Right lung (tissue), 2 donors: ENCODE measurements at regions not wholly inside any gene's neighbourhood (a gene's known extent, or its start where the extent isn't known, plus 50 kb on each side); places are given as distances from the start of the nearest gene placed in this dataset.
"Not testable (repeated sequence)": the region's sequence is repeated elsewhere in the genome, so short reads cannot be mapped to it uniquely, and the experiment has no call there.

Source experiments
- DNase-seq, 2 donors: peaks; one replicate each; pipeline ENCODE4 v3.0.0-alpha.2; 2013

DNA sequence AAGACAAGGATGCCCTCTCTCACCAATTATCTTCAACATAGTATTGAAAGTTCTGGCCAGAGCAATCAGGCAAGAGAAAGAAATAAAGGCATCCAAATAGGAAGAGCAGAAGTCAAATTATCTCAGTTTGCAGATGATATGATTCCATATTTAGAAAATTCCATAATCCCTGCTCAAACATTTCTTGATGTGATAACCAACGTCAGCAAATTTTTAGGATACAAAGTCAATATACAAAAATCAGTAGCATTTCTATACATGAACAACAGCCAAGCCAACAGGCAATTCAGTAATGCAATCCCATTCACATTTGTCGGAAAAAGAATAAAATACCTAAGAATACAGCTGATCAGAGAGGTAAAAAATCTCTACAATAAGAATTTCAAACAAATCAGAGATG is 969.7 kb upstream of the USP15 start:
- DNase-seq: no peak

DNA sequence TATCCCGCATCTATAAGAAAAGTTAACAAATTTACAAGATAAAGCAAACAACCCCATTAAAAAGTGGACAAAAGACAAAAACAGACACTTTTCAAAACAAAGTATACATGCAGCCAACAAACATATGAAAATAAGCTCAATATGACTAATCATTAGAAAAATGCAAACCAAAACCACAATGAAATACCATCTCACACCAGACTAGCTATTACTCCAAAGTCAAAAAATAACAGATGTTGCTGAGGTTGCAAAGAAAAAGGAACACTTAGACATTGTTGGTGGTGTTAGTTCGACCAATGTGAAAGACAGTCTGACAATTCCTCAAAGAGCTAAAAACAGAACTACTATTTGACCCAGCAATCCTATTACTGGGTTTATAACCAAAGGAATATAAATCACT is 968.6 kb upstream of the USP15 start:
- no peak for DNase-seq

DNA sequence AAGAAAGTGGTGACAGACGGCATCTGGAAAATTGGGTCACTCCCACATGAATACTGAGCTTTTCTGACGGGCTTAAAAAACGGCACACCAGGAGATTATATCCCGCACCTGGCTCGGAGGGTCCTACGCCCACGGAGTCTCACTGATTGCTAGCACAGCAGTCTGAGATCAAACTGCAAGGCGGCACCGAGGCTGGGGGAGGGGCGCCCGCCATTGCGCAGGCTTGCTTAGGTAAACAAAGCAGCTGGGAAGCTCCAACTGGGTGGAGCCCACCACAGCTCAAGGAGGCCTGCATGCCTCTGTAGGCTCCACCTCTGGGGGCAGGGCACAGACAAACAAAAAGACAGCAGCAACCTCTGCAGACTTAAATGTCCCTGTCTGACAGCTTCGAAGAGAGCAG is 966.2 kb upstream of the USP15 start:
- DNase-seq: not testable (repeated sequence)

DNA sequence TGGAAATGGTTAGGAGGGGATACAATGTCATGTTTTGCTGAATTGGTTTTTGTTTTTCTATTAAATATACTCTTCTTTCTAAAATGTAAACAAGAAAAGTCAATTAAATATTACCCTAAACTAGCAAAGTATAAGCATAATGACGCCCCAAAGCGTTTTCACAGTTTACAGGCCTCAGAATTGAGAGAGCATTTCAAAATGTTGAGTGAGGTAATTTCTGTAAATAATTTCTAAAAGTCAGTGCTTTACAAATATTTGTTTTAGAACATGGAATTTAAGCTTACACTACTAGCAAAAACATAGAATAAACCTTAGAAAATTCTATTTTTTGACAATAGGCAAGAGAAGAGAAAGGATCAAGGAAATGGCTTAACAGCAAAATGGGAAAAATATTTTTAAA is 958.4 kb upstream of the USP15 start:
- DNase-seq: no peak

DNA sequence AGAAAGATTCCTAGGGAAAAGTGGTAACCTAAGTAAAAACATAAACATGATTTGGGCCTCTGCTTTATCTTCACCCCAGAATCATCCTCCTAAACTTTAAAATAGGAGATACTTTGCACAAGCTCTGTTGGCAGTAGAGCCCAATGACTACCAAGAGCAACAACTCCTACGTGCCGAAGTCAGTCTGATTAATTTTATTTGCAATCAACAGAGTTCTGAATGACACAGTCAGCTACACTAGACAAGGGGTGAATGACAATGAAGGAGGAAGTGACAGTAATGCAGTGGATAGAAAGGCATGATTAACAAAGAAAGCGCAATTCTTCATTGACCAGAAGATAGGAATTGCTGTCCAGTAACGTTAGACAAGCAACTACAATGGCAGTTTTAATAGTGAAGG is 957.9 kb upstream of the USP15 start:
- DNase-seq: no peak

DNA sequence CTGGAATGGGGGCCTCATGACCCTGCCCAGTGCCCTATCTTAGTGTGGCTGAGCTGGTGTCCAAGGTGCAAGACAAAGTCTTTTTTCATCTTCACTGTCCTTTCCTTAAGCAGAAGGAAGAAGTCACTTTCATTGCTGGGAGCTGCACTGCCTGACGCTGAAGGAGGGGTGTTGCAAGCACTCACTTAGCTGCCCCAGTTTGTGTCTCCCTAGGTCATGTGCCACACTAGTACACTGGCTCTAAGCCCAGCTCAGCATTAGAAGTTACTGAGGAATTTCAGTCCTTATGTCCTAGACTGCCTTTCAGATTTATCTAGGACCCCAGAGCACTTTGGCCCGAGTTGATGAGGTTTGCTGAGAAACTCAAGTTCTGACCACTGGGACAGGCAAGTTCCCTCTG is 952.0 kb upstream of the USP15 start:
- DNase-seq: no peak

DNA sequence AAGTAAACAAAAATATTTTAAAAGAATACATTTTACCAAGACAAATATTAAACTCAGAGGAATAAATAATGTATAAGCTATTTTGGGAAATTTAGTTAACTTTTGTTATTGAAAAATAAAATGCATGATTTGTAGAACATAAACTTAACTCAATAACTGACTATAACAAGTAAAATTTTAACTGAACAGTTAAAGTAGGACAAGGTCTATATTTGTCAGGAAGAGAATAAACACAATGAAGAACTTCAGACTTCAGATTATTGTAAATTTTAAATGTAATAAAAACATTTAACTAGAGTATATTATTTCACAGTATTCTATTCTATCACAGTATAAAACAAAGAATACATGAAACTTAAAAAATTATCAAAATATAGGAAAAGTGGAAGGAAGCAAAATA is 948.8 kb upstream of the USP15 start:
- DNase-seq: no peak

DNA sequence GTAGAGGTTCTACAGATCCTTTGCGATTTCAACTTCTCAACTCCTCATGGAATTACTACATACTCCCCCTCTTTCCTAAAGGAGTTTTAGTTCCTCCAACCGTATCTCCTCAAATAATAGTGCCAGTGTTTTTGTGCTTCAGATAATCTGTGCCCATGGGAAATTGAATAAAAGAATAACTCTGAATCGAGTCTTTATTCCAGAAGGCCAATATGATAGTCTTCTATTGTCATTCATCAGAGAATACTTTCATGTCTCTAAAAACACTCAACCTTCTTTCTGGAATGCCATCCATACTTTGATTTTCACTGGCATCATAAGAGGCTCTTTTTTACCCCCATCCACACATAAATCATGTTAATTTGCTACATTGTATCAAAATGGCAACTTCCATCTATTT is 911.3 kb upstream of the USP15 start:
- no peak for DNase-seq

DNA sequence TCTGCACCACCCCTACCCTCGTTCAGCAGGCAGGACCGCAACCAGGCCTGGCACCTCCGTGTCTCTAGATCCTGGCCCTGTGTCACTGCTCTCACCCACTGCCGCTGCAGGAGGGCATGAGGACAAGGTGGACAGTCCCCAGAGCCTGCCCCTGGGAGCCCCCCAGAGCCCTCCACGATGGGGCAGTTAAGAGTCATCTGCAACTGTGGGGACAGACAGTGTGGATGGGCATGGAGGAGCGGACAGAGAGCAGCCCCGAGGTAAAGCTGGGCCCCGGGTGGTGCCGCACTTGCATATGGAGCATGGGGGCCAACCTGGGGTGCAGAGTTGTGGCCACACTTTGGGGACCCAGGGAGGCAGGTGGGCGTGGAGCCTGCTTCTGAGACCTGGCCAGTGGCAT is 905.1 kb upstream of the USP15 start:
- DNase-seq: no peak

DNA sequence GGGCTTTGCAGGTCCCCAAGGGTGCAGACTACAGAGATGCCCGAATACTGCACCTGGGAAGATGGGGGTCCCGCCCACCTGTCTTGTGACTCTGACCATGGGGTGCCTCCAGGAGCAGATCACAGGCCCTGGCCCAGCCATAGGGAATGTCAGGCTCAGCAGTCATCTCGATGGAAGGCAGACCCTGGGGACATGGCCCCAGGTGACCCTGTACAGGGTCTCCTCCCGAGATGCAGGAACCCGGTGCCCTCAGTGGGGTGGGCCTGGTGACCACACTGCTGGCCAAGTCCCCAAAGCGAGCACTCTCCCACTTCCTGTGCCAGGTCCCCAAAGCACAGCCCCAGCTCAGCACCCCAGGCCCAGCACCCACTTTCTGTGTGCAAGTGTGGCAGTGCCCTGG is 903.7 kb upstream of the USP15 start:
- DNase-seq: no peak

DNA sequence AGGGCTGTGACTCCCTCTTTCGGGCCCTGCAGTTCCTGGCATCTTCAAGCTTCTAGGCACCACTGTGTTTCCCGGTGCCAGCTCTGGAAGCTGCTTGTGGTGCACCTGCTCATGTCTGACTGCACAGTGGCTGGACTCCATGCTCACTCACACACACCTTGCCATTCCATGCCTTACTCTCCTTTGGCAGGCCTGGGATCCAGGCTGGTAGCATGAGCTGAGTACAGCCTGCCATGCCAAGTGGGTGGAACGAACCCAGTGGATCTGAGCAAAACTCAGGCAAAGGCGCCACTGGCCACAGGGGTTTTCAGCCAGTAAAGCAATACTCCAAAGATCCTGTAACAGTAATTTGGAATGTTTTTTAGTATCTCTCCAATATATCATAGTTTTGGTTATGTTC is 902.7 kb upstream of the USP15 start:
- DNase-seq: no peak

DNA sequence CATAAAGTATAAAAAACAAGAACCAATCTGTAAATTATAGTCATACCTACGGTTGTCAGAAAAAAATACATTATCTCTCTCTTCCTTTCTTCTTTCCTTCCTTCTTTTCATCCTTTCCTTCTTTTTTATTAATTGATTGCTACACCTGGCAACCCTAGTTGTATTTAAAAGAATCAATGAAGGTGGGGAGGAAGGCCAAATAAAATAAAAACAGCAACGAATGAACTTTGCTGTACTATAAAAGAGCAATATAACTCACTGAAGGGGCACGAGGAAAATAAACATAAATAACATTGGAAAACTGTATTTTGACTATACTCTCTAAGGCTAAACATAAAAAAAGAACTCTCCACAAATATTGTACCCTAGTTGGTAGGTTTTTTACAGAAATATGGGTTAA is 898.2 kb upstream of the USP15 start:
- DNase-seq: no peak

DNA sequence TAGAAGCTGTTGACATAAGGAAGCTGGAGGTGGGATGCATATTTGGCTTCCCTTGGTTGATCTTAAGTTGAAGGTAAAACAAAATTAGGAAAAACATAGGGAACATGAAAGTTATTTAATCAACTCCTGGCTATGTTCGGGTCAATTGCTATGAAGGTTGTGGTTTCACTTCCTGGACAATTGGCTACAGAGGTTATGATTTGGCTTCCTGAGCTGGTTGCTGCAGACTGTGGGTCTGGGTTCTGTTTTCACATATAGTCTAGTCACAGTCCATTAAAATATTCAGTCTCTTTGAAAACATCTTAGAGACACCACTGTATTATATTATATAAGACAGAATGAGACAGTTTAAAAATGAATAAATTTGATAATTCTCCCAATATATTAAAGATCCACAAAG is 895.2 kb upstream of the USP15 start:
- DNase-seq: no peak

DNA sequence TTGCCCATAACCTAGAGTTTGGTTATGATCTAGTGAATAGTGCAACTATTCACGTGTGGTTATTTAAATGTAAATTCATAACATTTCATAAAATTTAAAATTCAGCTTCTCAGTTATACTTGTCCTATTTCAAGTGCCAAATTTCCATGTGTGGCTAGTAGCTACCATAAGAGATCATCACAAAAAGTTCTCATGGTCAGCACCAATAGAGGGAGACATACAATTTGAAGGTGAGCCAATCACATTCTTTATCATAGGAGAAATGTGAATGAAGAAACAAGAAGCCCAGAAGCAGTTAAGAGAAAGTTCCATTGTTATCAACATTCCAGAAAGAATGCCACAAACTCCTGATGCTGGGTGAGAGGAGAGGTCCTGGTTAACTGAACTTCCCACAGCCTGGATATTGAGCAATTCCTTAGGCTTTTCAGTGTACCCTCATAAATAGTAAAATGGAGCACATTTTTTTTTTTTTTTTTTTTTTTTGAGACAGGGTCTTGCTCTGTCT is 892.9 kb upstream of the USP15 start:
- no peak for DNase-seq

DNA sequence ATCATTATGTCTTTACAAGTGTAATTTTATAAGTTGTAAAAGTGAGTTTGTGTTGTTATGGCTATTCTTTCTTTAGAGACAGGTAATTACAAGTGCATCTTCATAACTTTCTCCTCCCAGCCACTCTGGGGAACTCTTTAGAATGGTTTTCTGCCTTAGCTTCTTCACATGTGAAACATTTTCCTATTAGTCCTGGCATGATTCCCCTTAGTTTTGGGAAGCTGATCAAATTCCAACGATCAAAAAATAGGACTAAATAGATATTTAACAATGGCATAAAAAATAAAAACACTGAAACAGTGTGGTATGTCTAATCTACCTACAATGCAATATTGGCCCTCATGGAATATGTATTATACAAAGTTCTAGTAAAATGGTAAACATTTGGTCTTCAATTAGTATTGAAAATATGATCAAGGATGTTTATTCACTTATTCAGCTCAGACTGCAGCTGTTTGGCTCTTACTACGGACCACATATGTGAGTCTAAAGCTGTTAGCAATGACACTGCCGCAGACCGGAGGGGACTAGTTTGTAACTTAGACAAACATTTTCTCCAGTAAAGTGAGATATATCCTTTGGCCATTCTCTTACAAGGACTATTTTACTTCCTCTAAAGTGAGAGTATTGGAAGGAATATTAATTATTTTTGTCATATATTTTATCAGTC is 890.8 kb upstream of the USP15 start:
- DNase-seq: no peak

DNA sequence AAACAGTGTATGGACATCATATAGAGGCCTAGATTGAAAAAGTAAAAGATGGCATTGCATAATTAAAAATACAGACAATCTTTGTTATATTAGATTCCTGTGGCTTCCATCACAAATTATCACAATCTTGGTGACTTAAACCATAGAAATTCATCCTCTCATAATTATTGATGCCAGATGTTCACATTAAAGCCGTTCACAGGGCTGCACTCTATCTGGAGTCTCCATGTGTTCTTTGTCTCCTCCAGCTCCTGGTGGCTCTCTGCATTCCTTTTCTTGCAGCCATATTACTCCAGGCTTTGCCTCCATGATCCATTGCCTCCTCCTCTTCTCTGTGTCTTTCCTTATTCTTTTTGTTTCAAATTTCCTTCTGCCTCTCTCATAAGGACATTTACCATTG is 875.7 kb upstream of the USP15 start:
- no peak for DNase-seq

DNA sequence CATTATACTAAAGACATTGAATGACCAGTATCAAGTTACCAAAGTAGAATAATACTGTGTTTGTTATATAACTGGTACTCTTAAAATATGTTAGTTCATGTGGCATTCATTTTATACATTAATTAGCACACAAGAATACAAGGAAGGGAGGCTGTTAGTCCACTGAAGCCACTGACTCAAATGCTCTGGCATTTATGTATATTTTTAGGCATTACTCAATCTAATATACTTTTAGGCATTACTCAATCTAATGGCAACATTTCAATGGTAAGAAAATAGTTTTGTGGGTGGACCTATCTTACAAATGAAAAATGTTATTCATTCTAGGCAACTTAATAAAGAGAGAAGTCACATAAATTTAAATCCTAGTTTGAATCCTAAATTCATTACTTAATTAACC is 874.4 kb upstream of the USP15 start:
- DNase-seq: no peak

DNA sequence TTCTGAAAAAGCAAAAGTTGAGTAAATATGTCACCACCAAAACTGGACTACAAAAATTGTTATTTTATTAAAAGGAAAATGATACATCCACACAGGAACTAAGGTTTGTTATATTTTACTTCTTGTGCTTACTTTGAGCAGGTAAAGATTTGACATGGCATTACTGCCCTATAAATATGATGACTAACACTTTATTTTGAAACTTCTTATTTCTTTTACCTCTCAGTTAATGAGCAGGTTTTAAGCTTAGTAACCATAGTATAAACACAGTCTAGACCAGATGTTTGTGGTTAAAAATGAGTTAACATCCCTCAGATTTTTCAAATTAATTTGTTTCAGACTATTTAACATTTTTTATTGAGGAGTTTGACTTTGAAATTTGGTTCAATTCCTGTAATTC is 862.5 kb upstream of the USP15 start:
- DNase-seq: no peak

DNA sequence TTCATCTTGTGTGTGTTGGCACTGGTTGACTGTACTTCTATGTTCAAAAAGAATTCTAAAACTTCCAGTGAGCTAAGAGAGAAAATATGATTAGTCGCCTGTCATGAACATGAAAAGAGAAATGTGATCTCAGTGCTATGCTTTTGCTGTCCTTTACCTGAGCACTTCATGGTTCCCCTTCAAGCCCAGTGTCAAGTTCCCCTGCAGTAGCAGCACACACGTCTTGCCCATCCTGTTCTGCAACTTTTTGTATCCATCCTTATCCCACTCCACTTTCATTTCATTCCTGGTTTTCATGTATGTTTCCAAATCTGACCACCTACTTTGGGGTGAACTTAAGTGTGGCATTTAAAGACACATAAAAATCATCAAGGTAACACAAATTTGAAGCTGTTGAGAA is 848.0 kb upstream of the USP15 start:
- DNase-seq: peak; percentile 4 to 7

DNA sequence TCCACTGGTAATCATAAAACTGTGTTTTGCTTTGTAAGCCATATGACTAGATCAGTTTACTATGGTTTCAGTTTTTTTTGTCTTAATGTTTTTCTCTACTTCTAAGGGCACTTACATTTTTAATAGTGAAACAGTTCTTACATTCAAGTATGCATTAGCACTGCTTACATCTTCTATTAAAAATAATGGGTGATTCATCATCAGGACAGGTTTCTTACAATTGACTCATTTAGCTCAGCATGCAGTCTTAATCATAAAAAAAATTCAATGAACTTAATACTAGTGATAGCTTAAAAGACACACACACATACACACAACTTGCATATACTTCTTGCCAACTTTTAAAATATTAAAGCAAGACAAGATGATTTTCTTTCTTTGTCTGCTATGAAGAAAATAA is 845.7 kb upstream of the USP15 start:
- no peak for DNase-seq

DNA sequence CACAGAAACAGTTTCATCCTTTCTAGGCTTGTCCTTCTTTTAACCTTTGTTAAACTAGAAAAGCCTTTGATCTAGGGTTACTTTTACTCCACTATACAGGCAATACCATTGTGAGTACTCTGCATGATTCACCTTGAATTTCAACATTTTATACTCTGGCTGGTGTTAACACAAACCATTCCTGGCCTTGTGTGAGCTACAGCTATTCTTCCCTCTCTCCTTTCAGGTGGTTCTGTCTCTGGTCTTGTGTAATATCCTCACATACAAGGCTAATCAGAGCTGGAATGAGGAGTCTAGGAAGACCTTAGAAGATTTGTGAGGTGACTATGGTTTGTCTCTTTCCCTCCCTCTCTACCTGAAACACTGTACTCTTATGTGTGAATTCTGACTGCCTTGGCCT is 837.4 kb upstream of the USP15 start:
- DNase-seq: no peak

DNA sequence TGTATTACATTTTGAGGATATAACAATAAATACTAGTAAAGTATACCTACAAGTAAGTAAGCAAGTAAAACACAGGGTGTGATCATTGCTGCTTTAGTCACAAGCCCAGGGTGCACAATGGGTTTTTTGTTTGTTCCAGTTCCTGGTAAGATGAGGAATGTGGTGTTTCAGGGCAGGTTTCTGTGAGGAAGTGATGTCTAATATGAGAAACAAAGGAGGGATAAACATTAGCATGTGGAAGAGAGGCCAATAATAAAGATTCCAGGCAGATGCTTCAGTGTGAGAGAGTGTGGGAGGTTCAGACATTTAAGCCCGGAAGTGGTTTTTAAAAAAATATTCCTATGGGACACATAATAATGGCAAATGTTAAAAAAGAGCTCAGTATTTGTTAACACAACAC is 808.1 kb upstream of the USP15 start:
- DNase-seq: no peak

DNA sequence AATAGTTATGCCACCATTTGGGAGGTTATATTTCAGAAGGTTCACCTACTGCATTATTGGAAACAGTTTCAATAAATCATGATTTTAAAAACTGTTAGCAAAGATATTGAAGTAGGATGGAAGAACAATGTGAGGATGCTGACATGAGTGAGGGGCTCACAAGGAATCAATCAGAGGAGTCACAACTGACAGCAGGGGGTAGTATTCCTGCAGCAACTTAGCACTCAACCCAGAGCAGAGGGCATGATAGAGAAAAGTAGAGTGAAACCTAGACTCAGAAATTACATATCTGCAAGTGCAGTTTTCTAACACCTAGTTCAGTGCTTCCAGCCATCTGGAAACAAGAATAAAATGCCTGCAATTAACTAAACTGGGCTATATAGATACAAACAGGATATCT is 772.5 kb upstream of the USP15 start:
- no peak for DNase-seq
